H1 (cell line): ENCODE measurements at regions not wholly inside any gene's neighbourhood (a gene's known extent, or its start where the extent isn't known, plus 50 kb on each side); places are given as distances from the start of the nearest gene placed in this dataset.

Source experiments
- CEBPB ChIP-seq: IDR thresholded peaks from 2 replicates; pipeline ENCODE4 v1.6.1; 2012; ENCODE audit warnings: low read depth, low read length
- E2F6 ChIP-seq: IDR thresholded peaks from 2 replicates; pipeline ENCODE4 v1.6.1; 2012; ENCODE audit warnings: inconsistent platforms
- MAX ChIP-seq: IDR thresholded peaks from 2 replicates; pipeline ENCODE4 v1.6.1; 2012; ENCODE audit warnings: inconsistent platforms
- RAD21 ChIP-seq, 2 experiments: IDR thresholded peaks in 1 of 2; conservative IDR thresholded peaks in 1 of 2; 2 replicates each; pipeline ENCODE4 v1.6.1; 2011; ENCODE audit warnings: low read depth in 2 of 2, low read length in 2 of 2, improper control_type of control experiment in 1 of 2, inconsistent platforms in 1 of 2, mild to moderate bottlenecking in 1 of 2, moderate library complexity in 1 of 2
- RFX5 ChIP-seq: IDR thresholded peaks from 2 replicates; pipeline ENCODE4 v1.6.1; 2011; ENCODE audit warnings: low read depth, low read length, improper control_type of control experiment, borderline replicate concordance
- RNF2 ChIP-seq: fragments of 200-900, 300-1000 bp; sonication (generic); IDR thresholded peaks from 2 replicates; pipeline ENCODE4 v1.7.1; 2016; ENCODE audit warnings: borderline replicate concordance, low read depth, mild to moderate bottlenecking, antibody characterized with exemption, low read length; ENCODE audit not compliant: poor library complexity, severe bottlenecking; ENCODE audit errors: missing control alignments
- TAF1 ChIP-seq: IDR thresholded peaks from 2 replicates; pipeline ENCODE4 v1.6.1; 2011; ENCODE audit warnings: mild to moderate bottlenecking, low read depth, low read length

GRCh38 chr13:110819203-110820014 lies 95.5 kb downstream of the ANKRD10 start (continued):
- TF ChIP-seq RNF2 (no peak), CEBPB (no peak), RAD21 (IDR thresholded peaks at IDR 0.05 in 1 of 2, conservative IDR thresholded peaks at IDR 0.05 in 1 of 2; ENCODE audit: low read depth in 2 of 2, low read length in 2 of 2) (peak; percentile 90), MAX (peak; percentile 89), RFX5 (no peak), TAF1 (no peak), E2F6 (peak; percentile 35; the same call in 1 of the 2 replicates)
